HEK293 (cell line): ENCODE measurements at regions not wholly inside any gene's neighbourhood (a gene's known extent, or its start where the extent isn't known, plus 50 kb on each side); places are given as distances from the start of the nearest gene placed in this dataset.

Experiments used
- CTCF ChIA-PET: fragments of 350-600 bp; formaldehyde crosslinking; extraction: SDS; loops from one replicate; lab custom pipeline; 2021; ENCODE audit warnings: antibody characterized with exemption; lab: Yijun Ruan, JAX
- POLR2A ChIA-PET: fragments of 300-600 bp; formaldehyde crosslinking; extraction: SDS; loops from one replicate; lab custom pipeline; 2020; ENCODE audit warnings: antibody characterized with exemption, inconsistent platforms; lab: Yijun Ruan, JAX
- H3K27ac ChIP-seq: fragments of 200-500 bp; sonication (Bioruptor generic); 2 replicates; pipeline ENCODE4 v1.5.1; 2014; ENCODE audit warnings: low read depth, low read length, control low read depth, inconsistent platforms; ENCODE audit errors: extremely low read depth
- H3K36me3 ChIP-seq, 2 experiments: fragments of 200-500 bp in 1 of 2; sonication (Bioruptor generic) in 1 of 2; 1 replicate in 1 of 2; 2 replicates in 1 of 2; pipeline ENCODE4 v1.5.1; 2014 to 2017; ENCODE audit warnings: inconsistent platforms in 2 of 2, low read length in 2 of 2; ENCODE audit not compliant: control insufficient read depth in 2 of 2, insufficient read depth in 1 of 2
- H3K4me1 ChIP-seq: fragments of 200-500 bp; sonication (Bioruptor generic); 2 replicates; pipeline ENCODE4 v1.5.1; 2014; ENCODE audit warnings: mild to moderate bottlenecking, low read length, inconsistent platforms; ENCODE audit not compliant: control insufficient read depth, insufficient read depth
- H3K4me3 ChIP-seq: 2 replicates; pipeline ENCODE4 v1.5.1; 2011; ENCODE audit warnings: low read depth, mild to moderate bottlenecking, control low read depth, low read length, moderate library complexity
- H3K9me3 ChIP-seq: fragments of 200-500 bp; sonication (Bioruptor generic); 2 replicates; pipeline ENCODE4 v1.5.1; 2014; ENCODE audit warnings: low read depth, low read length, inconsistent platforms; ENCODE audit not compliant: control insufficient read depth, insufficient read depth
- BCL11B ChIP-seq: fragments of 450-650 bp; formaldehyde crosslinking; IDR thresholded peaks from 2 replicates; pipeline ENCODE4 v1.5.1; 2016; ENCODE audit warnings: low read depth, missing biosample characterization, missing genetic modification characterization
- HOXD13 ChIP-seq: sonication (generic); formaldehyde crosslinking; IDR thresholded peaks from 2 replicates; pipeline ENCODE4 v1.8.0; 2022; ENCODE audit warnings: missing genetic modification reagents, borderline replicate concordance
- KLF16 ChIP-seq: fragments of 450-650 bp; formaldehyde crosslinking; IDR thresholded peaks from 2 replicates; pipeline ENCODE4 v1.5.1; 2017; ENCODE audit warnings: missing biosample characterization, missing genetic modification characterization
- SCRT2 ChIP-seq: fragments of 450-650 bp; formaldehyde crosslinking; IDR thresholded peaks from 2 replicates; pipeline ENCODE4 v1.5.1; 2016; ENCODE audit warnings: missing biosample characterization, missing genetic modification characterization
- SETDB1 ChIP-seq: IDR thresholded peaks from one replicate; pipeline ENCODE4 v1.6.1; 2017; ENCODE audit warnings: mild to moderate bottlenecking, low read length, moderate library complexity, mixed read lengths; ENCODE audit not compliant: insufficient read length
- SP3 ChIP-seq: fragments of 450-650 bp; formaldehyde crosslinking; IDR thresholded peaks from 2 replicates; pipeline ENCODE4 v1.5.1; 2016; ENCODE audit warnings: missing biosample characterization, missing genetic modification characterization
- SP7 ChIP-seq: fragments of 450-650 bp; formaldehyde crosslinking; IDR thresholded peaks from 2 replicates; pipeline ENCODE4 v1.5.1; 2016; ENCODE audit warnings: missing biosample characterization, missing genetic modification characterization
- ZBTB17 ChIP-seq: fragments of 450-650 bp; formaldehyde crosslinking; IDR thresholded peaks from 2 replicates; pipeline ENCODE4 v1.5.1; 2016; ENCODE audit warnings: missing biosample characterization, missing genetic modification characterization
- ZBTB48 ChIP-seq: fragments of 450-650 bp; formaldehyde crosslinking; IDR thresholded peaks from 2 replicates; pipeline ENCODE4 v1.5.1; 2016; ENCODE audit warnings: missing biosample characterization, missing genetic modification characterization
- ZFHX2 ChIP-seq: fragments of 450-650 bp; formaldehyde crosslinking; conservative IDR thresholded peaks from 2 replicates; pipeline ENCODE4 v1.5.1; 2016; ENCODE audit warnings: missing biosample characterization, missing genetic modification characterization
- ZFP37 ChIP-seq: fragments of 450-650 bp; formaldehyde crosslinking; IDR thresholded peaks from 2 replicates; pipeline ENCODE4 v1.5.1; 2016; ENCODE audit warnings: missing biosample characterization, missing genetic modification characterization
- ZIC2 ChIP-seq: fragments of 450-650 bp; formaldehyde crosslinking; IDR thresholded peaks from 2 replicates; pipeline ENCODE4 v1.5.1; 2016; ENCODE audit warnings: missing biosample characterization, missing genetic modification characterization
- ZNF114 ChIP-seq: fragments of 450-650 bp; formaldehyde crosslinking; IDR thresholded peaks from 2 replicates; pipeline ENCODE4 v1.5.0; 2017; ENCODE audit warnings: missing biosample characterization, missing genetic modification characterization
- ZNF146 ChIP-seq: fragments of 450-650 bp; formaldehyde crosslinking; IDR thresholded peaks from 2 replicates; pipeline ENCODE4 v1.5.1; 2016; ENCODE audit warnings: missing biosample characterization, missing genetic modification characterization
- ZNF214 ChIP-seq: fragments of 450-650 bp; formaldehyde crosslinking; IDR thresholded peaks from 2 replicates; pipeline ENCODE4 v1.5.1; 2017; ENCODE audit warnings: missing biosample characterization, mild to moderate bottlenecking, missing genetic modification characterization, borderline replicate concordance
- ZNF221 ChIP-seq: fragments of 450-650 bp; formaldehyde crosslinking; IDR thresholded peaks from 2 replicates; pipeline ENCODE4 v1.5.1; 2017; ENCODE audit warnings: missing biosample characterization, missing genetic modification characterization, borderline replicate concordance
- ZNF292 ChIP-seq: fragments of 450-650 bp; formaldehyde crosslinking; IDR thresholded peaks from 2 replicates; pipeline ENCODE4 v1.5.1; 2016; ENCODE audit warnings: low read depth, missing biosample characterization, missing genetic modification characterization, borderline replicate concordance
- ZNF555 ChIP-seq: fragments of 450-650 bp; formaldehyde crosslinking; conservative IDR thresholded peaks from 2 replicates; pipeline ENCODE4 v1.5.1; 2017; ENCODE audit warnings: missing biosample characterization, mild to moderate bottlenecking, missing genetic modification characterization, inconsistent platforms
- ZNF560 ChIP-seq: fragments of 450-650 bp; formaldehyde crosslinking; IDR thresholded peaks from 2 replicates; pipeline ENCODE4 v1.5.1; 2017; ENCODE audit warnings: missing biosample characterization, missing genetic modification characterization, borderline replicate concordance
- ZNF596 ChIP-seq: fragments of 450-650 bp; IDR thresholded peaks from 2 replicates; pipeline ENCODE4 v1.5.0; 2018; ENCODE audit warnings: missing biosample characterization, mild to moderate bottlenecking, missing genetic modification characterization, moderate library complexity
- ZNF658 ChIP-seq: fragments of 450-650 bp; formaldehyde crosslinking; IDR thresholded peaks from 2 replicates; pipeline ENCODE4; 2016; ENCODE audit warnings: missing biosample characterization, missing genetic modification characterization
- TF ChIP-seq, protein P1 (sequence below): fragments of 450-650 bp; formaldehyde crosslinking; IDR thresholded peaks from 2 replicates; pipeline ENCODE4 v1.5.1; 2016; ENCODE audit warnings: missing biosample characterization, missing genetic modification characterization
- TF ChIP-seq, protein P2 (sequence below): fragments of 450-650 bp; formaldehyde crosslinking; IDR thresholded peaks from 2 replicates; pipeline ENCODE4 v1.5.1; 2017; ENCODE audit warnings: missing biosample characterization, mild to moderate bottlenecking, missing genetic modification characterization, moderate library complexity
- TF ChIP-seq, protein P3 (sequence below): fragments of 450-650 bp; formaldehyde crosslinking; IDR thresholded peaks from 2 replicates; pipeline ENCODE4; 2016; ENCODE audit warnings: missing biosample characterization, missing genetic modification characterization
- TF ChIP-seq, protein P4 (sequence below): fragments of 450-650 bp; formaldehyde crosslinking; IDR thresholded peaks from 2 replicates; pipeline ENCODE4 v1.5.1; 2016; ENCODE audit warnings: missing biosample characterization, missing genetic modification characterization

DNA sequence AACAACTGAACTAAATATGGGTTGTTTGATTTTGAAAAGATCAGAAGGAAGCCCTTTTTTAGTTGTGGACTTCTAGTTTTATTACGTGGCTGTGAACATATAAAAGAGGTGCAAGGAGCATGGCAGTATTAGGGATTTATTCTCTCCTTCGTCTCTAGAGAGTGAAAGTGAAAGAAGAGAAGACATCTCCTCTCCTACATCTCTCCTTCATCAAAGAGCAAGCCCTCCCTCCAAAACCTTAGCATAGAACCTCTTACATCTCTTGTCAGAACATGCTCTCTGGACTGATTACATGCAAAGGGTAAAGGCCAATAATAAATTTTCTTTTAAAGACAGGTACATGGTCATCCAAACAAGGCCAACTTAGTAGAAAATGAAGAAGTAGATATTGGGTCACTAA lies 184.3 kb upstream of the IRX1 start (continued):
- TF ChIP-seq HOXD13 (no peak), ZNF114 (no peak), SETDB1 (no peak), SP3 (tag by site-specific recombination) (no peak), ZFP37 (tag by site-specific recombination) (no peak), ZFHX2 (tag by site-specific recombination) (no peak), ZNF221 (tag by site-specific recombination) (no peak), BCL11B (tag by site-specific recombination) (no peak), ZNF596 (no peak)
- TF ChIP-seq, protein P1, sequence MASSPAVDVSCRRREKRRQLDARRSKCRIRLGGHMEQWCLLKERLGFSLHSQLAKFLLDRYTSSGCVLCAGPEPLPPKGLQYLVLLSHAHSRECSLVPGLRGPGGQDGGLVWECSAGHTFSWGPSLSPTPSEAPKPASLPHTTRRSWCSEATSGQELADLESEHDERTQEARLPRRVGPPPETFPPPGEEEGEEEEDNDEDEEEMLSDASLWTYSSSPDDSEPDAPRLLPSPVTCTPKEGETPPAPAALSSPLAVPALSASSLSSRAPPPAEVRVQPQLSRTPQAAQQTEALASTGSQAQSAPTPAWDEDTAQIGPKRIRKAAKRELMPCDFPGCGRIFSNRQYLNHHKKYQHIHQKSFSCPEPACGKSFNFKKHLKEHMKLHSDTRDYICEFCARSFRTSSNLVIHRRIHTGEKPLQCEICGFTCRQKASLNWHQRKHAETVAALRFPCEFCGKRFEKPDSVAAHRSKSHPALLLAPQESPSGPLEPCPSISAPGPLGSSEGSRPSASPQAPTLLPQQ (tag by site-specific recombination) = no peak

DNA sequence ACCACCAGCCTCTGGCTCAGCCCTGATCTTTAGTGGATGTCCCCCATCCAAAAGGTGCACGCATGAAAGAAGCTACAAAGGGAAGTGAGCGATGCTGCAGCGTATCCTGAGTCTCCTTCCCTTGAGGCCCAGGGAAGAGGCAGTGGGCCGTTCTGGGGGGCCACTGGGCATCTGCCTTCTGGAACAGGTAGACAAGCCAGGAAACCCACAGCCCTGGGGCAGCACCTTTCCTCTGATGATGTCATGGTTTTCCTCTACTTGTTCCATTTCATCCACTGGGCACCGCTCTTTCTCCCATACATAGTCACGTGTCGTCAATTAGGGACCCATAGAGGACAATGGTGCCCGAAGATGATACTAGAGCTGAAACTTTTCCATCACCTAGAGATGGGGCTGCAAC lies 194.0 kb upstream of the IRX1 start:
- ChIA-PET POLR2A (no interaction called here), CTCF (no interaction called here)
- TF ChIP-seq, protein P2, sequence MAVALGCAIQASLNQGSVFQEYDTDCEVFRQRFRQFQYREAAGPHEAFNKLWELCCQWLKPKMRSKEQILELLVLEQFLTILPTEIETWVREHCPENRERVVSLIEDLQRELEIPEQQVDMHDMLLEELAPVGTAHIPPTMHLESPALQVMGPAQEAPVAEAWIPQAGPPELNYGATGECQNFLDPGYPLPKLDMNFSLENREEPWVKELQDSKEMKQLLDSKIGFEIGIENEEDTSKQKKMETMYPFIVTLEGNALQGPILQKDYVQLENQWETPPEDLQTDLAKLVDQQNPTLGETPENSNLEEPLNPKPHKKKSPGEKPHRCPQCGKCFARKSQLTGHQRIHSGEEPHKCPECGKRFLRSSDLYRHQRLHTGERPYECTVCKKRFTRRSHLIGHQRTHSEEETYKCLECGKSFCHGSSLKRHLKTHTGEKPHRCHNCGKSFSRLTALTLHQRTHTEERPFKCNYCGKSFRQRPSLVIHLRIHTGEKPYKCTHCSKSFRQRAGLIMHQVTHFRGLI (tag by site-specific recombination) = no peak
- TF ChIP-seq ZFP37 (tag by site-specific recombination) = no peak
- no peak for TF ChIP-seq ZIC2 (tag by site-specific recombination)
- TF ChIP-seq ZNF560 (tag by site-specific recombination) = no peak
- TF ChIP-seq ZNF214 = no peak
- no peak for TF ChIP-seq ZNF146 (tag by site-specific recombination)
- no peak for TF ChIP-seq SP7 (tag by site-specific recombination)
- no peak for TF ChIP-seq ZBTB48 (tag by site-specific recombination)
- no peak for TF ChIP-seq ZNF658 (tag by site-specific recombination)
- no peak for TF ChIP-seq SCRT2 (tag by site-specific recombination)
- no peak for TF ChIP-seq KLF16 (tag by site-specific recombination)
- no peak for TF ChIP-seq ZNF292
- TF ChIP-seq, protein P3, sequence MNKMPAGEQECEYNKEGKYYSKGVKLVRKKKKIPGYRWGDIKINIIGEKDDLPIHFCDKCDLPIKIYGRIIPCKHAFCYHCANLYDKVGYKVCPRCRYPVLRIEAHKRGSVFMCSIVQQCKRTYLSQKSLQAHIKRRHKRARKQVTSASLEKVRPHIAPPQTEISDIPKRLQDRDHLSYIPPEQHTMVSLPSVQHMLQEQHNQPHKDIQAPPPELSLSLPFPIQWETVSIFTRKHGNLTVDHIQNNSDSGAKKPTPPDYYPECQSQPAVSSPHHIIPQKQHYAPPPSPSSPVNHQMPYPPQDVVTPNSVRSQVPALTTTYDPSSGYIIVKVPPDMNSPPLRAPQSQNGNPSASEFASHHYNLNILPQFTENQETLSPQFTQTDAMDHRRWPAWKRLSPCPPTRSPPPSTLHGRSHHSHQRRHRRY (tag by site-specific recombination) = no peak
- TF ChIP-seq ZBTB17 (tag by site-specific recombination) = no peak
- TF ChIP-seq ZNF555 (tag by site-specific recombination) = no peak
- TF ChIP-seq, protein P4, sequence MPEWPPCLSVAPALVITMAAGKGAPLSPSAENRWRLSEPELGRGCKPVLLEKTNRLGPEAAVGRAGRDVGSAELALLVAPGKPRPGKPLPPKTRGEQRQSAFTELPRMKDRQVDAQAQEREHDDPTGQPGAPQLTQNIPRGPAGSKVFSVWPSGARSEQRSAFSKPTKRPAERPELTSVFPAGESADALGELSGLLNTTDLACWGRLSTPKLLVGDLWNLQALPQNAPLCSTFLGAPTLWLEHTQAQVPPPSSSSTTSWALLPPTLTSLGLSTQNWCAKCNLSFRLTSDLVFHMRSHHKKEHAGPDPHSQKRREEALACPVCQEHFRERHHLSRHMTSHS (tag by site-specific recombination) = no peak
- Histone ChIP-seq H3K4me1 (no peaks in the 10 kb centered on the region), H3K27ac (no peak overlapping the region), H3K4me3 (no peak overlapping the region), H3K36me3 (no peaks in the 10 kb centered on the region), H3K9me3 (no peaks in the 10 kb centered on the region)
